Activated naive CD8-positive, alpha-beta T cell treated with anti-CD3 and anti-CD28 coated beads, Interleukin-2, amount 50 U/mL, for 24 hours (primary cell): ENCODE measurements at regions not wholly inside any gene's neighbourhood (a gene's known extent, or its start where the extent isn't known, plus 50 kb on each side); places are given as distances from the start of the nearest gene placed in this dataset.
"Not testable (repeated sequence)": the region's sequence is repeated elsewhere in the genome, so short reads cannot be mapped to it uniquely, and the experiment has no call there.

Experiments
- ATAC-seq: fragments of 150-1000 bp; cut with Tn5 transposase; one replicate; pipeline ENCODE4 v1.10.0; 2021
- DNase-seq: peaks from one replicate; pipeline ENCODE4 v3.0.0; 2021
- H3K27ac Mint-ChIP-seq: one replicate; pipeline ENCODE4 v1.8.0; 2021; ENCODE audit warnings: mild to moderate bottlenecking, mixed read lengths
- H3K27me3 Mint-ChIP-seq: one replicate; pipeline ENCODE4 v1.8.0; 2021; ENCODE audit warnings: mixed read lengths
- H3K36me3 Mint-ChIP-seq: one replicate; pipeline ENCODE4 v1.8.0; 2021; ENCODE audit warnings: low read depth, mixed read lengths
- H3K4me1 Mint-ChIP-seq: one replicate; pipeline ENCODE4 v1.8.0; 2021; ENCODE audit warnings: mixed read lengths
- H3K4me3 Mint-ChIP-seq: one replicate; pipeline ENCODE4 v1.8.0; 2021; ENCODE audit warnings: mild to moderate bottlenecking, moderate library complexity, mixed read lengths
- H3K9me3 Mint-ChIP-seq: one replicate; pipeline ENCODE4 v1.8.0; 2021; ENCODE audit warnings: mixed read lengths

GRCh38 chr2:241978670-241979069 lies 109.1 kb downstream of the RTP5 start:
- H3K36me3 Mint-ChIP-seq: peaks cover 10% of the 10 kb centered on the region
- H3K9me3 Mint-ChIP-seq: no peaks in the 10 kb centered on the region
- DNase-seq (no peak), ATAC-seq (no peak)
- H3K4me3 Mint-ChIP-seq: no peak overlapping the region
- no peak overlapping the region for H3K27ac Mint-ChIP-seq
- H3K4me1 Mint-ChIP-seq: peaks cover 3% of the 10 kb centered on the region
- no peaks in the 10 kb centered on the region for H3K27me3 Mint-ChIP-seq

GRCh38 chr2:241980193-241980592 lies 110.7 kb downstream of the RTP5 start:
- DNase-seq: no peak
- Mint-ChIP-seq H3K27ac (no peak overlapping the region), H3K4me3 (no peak overlapping the region), H3K4me1 (peaks cover 11% of the 10 kb centered on the region), H3K27me3 (no peaks in the 10 kb centered on the region), H3K9me3 (no peaks in the 10 kb centered on the region), H3K36me3 (peaks cover 10% of the 10 kb centered on the region)
- ATAC-seq: no peak

- Mint-ChIP-seq H3K27me3 (no peaks in the 10 kb centered on the region), H3K36me3 (peaks cover 10% of the 10 kb centered on the region), H3K9me3 (no peaks in the 10 kb centered on the region), H3K4me1 (peaks cover 17% of the 10 kb centered on the region), H3K27ac (no peak overlapping the region), H3K4me3 (no peak overlapping the region)
- ATAC-seq (no peak), DNase-seq (no peak)
These were observed 111.7 kb downstream of the RTP5 start for GRCh38 chr2:241981076-241981700.

- DNase-seq: no peak
- no peaks in the 10 kb centered on the region for H3K9me3 Mint-ChIP-seq
- H3K4me3 Mint-ChIP-seq: no peak overlapping the region
- H3K27ac Mint-ChIP-seq: no peak overlapping the region
- peaks cover 6% of the 10 kb centered on the region for H3K36me3 Mint-ChIP-seq
- H3K27me3 Mint-ChIP-seq: no peaks in the 10 kb centered on the region
- H3K4me1 Mint-ChIP-seq: peaks cover 15% of the 10 kb centered on the region
- no peak for ATAC-seq
These were observed 113.4 kb downstream of the RTP5 start for GRCh38 chr2:241982706-241983570.

GRCh38 chr2:241983571-241984270 lies 114.2 kb downstream of the RTP5 start:
- H3K27ac Mint-ChIP-seq: no peak overlapping the region
- ATAC-seq: no peak

GRCh38 chr2:241984271-241984655 lies 114.7 kb downstream of the RTP5 start:
- Mint-ChIP-seq H3K4me1 (peaks cover 15% of the 10 kb centered on the region), H3K9me3 (no peaks in the 10 kb centered on the region), H3K27me3 (no peaks in the 10 kb centered on the region), H3K36me3 (no peaks in the 10 kb centered on the region), H3K27ac (no peak overlapping the region), H3K4me3 (no peak overlapping the region)
- ATAC-seq: no peak
- DNase-seq: no peak

More at GRCh38 chr2:241983571-241984270, 114.2 kb downstream of the RTP5 start:
- peaks cover under 1% of the 10 kb centered on the region for H3K36me3 Mint-ChIP-seq
- no peaks in the 10 kb centered on the region for H3K9me3 Mint-ChIP-seq
- peaks cover 15% of the 10 kb centered on the region for H3K4me1 Mint-ChIP-seq
- H3K27me3 Mint-ChIP-seq: no peaks in the 10 kb centered on the region
- no peak overlapping the region for H3K4me3 Mint-ChIP-seq
- no peak for DNase-seq

- H3K27me3 Mint-ChIP-seq: no peaks in the 10 kb centered on the region
- H3K4me3 Mint-ChIP-seq: no peak overlapping the region
- H3K9me3 Mint-ChIP-seq: no peaks in the 10 kb centered on the region
- DNase-seq (no peak), ATAC-seq (no peak)
- H3K36me3 Mint-ChIP-seq: no peaks in the 10 kb centered on the region
- H3K4me1 Mint-ChIP-seq: peaks cover 15% of the 10 kb centered on the region
- no peak overlapping the region for H3K27ac Mint-ChIP-seq
These were observed 115.1 kb downstream of the RTP5 start for GRCh38 chr2:241984658-241985057.

GRCh38 chr2:241985161-241985985 lies 115.8 kb downstream of the RTP5 start:
- not testable (repeated sequence) for ATAC-seq, H3K27ac Mint-ChIP-seq, H3K27me3 Mint-ChIP-seq, H3K36me3 Mint-ChIP-seq, H3K4me3 Mint-ChIP-seq, H3K9me3 Mint-ChIP-seq
- DNase-seq: peak; percentile 28
- peaks cover 15% of the 10 kb centered on the region for H3K4me1 Mint-ChIP-seq

- Mint-ChIP-seq H3K4me1 (peaks cover 15% of the 10 kb centered on the region), H3K9me3 (no peaks in the 10 kb centered on the region), H3K27me3 (no peaks in the 10 kb centered on the region), H3K4me3 (no peak overlapping the region), H3K27ac (no peak overlapping the region), H3K36me3 (no peaks in the 10 kb centered on the region)
- DNase-seq (no peak), ATAC-seq (no peak)
These were observed 116.4 kb downstream of the RTP5 start for GRCh38 chr2:241985986-241986329.

- Mint-ChIP-seq H3K36me3 (no peaks in the 10 kb centered on the region), H3K4me3 (no peak overlapping the region), H3K4me1 (peaks cover 15% of the 10 kb centered on the region), H3K9me3 (no peaks in the 10 kb centered on the region), H3K27ac (no peak overlapping the region), H3K27me3 (no peaks in the 10 kb centered on the region)
- DNase-seq (no peak), ATAC-seq (no peak)
These were observed 117.5 kb downstream of the RTP5 start for GRCh38 chr2:241986836-241987641.

GRCh38 chr2:241987726-241988125 lies 118.2 kb downstream of the RTP5 start:
- H3K27ac Mint-ChIP-seq: no peak overlapping the region
- H3K36me3 Mint-ChIP-seq: no peaks in the 10 kb centered on the region
- H3K4me3 Mint-ChIP-seq: no peak overlapping the region
- H3K4me1 Mint-ChIP-seq: peaks cover 15% of the 10 kb centered on the region
- DNase-seq (no peak), ATAC-seq (no peak)
- H3K9me3 Mint-ChIP-seq: no peaks in the 10 kb centered on the region
- H3K27me3 Mint-ChIP-seq: no peaks in the 10 kb centered on the region

- H3K27ac Mint-ChIP-seq: no peak overlapping the region
These were observed 118.6 kb downstream of the RTP5 start for GRCh38 chr2:241988146-241988545.

GRCh38 chr2:241989074-241989473 lies 119.5 kb downstream of the RTP5 start:
- no peak overlapping the region for H3K27ac Mint-ChIP-seq
- H3K4me1 Mint-ChIP-seq: peaks cover 15% of the 10 kb centered on the region
- DNase-seq (no peak), ATAC-seq (no peak)
- H3K4me3 Mint-ChIP-seq: no peak overlapping the region
- no peaks in the 10 kb centered on the region for H3K27me3 Mint-ChIP-seq
- no peaks in the 10 kb centered on the region for H3K36me3 Mint-ChIP-seq
- no peaks in the 10 kb centered on the region for H3K9me3 Mint-ChIP-seq

More at GRCh38 chr2:241988146-241988545, 118.6 kb downstream of the RTP5 start:
- ATAC-seq (no peak), DNase-seq (no peak)
- Mint-ChIP-seq H3K27me3 (no peaks in the 10 kb centered on the region), H3K36me3 (no peaks in the 10 kb centered on the region), H3K4me1 (peaks cover 15% of the 10 kb centered on the region), H3K4me3 (no peak overlapping the region), H3K9me3 (no peaks in the 10 kb centered on the region)

GRCh38 chr2:241990466-241990865 lies 120.9 kb downstream of the RTP5 start:
- ATAC-seq: no peak
- H3K27me3 Mint-ChIP-seq: no peaks in the 10 kb centered on the region

More at GRCh38 chr2:241990466-241990865, 120.9 kb downstream of the RTP5 start:
- peaks cover 6% of the 10 kb centered on the region for H3K4me1 Mint-ChIP-seq
- no peak overlapping the region for H3K27ac Mint-ChIP-seq
- DNase-seq: no peak
- H3K9me3 Mint-ChIP-seq: no peaks in the 10 kb centered on the region
- no peak overlapping the region for H3K4me3 Mint-ChIP-seq
- H3K36me3 Mint-ChIP-seq: no peaks in the 10 kb centered on the region
